ENCODE measurements at regions not wholly inside any gene's neighbourhood (a gene's known extent, or its start where the extent isn't known, plus 50 kb on each side); places are given as distances from the start of the nearest gene placed in this dataset.

DNA sequence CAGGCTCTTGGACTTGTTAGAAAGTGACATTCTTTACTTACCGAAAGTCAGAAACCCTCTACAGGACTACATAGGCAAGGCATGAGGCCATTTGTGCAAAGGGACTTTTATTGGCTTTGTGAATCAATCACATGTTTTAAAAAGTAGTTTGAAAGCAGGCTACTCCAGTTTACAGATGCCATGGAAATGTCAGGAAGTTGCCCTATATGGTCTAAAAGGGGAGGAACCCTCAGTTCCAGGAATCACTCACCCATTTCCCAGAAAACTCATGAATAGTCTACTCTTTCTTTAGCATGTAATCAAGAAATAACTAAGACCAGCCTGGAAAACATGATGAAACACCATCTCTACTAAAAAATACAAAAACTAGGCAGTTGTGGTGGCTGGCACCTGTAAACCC, 51.0 kb upstream of the MKRN3 start:
- WGBS (ENCODE audit: insufficient coverage, low coverage, low lambda C conversion rate, missing lambda C conversion rate) = 46% methylated on average over 1 of the region's 1 CpG
- no peaks in the 10 kb centered on the region for H3K36me3 ChIP-seq
- intact Hi-C loops (cut with DNase I) = no loop called here
- H3K4me3 ChIP-seq = no peak overlapping the region
- H3K9me3 ChIP-seq = no peaks in the 10 kb centered on the region
- no peaks in the 10 kb centered on the region for H3K4me1 ChIP-seq
- no peak overlapping the region for H3K27ac ChIP-seq
- TF ChIP-seq, protein P1, sequence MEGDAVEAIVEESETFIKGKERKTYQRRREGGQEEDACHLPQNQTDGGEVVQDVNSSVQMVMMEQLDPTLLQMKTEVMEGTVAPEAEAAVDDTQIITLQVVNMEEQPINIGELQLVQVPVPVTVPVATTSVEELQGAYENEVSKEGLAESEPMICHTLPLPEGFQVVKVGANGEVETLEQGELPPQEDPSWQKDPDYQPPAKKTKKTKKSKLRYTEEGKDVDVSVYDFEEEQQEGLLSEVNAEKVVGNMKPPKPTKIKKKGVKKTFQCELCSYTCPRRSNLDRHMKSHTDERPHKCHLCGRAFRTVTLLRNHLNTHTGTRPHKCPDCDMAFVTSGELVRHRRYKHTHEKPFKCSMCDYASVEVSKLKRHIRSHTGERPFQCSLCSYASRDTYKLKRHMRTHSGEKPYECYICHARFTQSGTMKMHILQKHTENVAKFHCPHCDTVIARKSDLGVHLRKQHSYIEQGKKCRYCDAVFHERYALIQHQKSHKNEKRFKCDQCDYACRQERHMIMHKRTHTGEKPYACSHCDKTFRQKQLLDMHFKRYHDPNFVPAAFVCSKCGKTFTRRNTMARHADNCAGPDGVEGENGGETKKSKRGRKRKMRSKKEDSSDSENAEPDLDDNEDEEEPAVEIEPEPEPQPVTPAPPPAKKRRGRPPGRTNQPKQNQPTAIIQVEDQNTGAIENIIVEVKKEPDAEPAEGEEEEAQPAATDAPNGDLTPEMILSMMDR (IDR thresholded peaks at IDR 0.05) = no peak
- TF ChIP-seq POLR2A (IDR thresholded peaks at IDR 0.05) = no peak
- no peak for DNase-seq
- no peak for ATAC-seq
- H3K27me3 ChIP-seq = no peaks in the 10 kb centered on the region

DNA sequence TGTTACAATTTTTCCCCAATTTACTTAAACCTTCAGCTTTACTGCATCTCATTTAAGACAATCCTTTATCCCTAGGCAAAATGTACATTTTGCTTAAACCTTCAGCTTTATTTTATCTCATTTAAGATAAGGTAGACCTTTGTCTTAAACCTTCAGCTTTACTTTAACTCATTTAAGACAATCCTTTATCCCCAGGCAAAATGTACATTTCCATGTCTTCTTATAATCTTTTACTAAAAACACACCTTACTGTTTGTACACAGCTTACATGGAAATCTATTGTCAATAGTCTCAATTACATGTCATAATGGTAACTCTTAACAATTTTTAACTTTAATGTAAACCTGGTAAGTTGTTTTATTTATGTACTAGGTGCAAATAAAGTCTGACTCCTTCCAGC, 58.7 kb upstream of the MKRN3 start:
- no peaks in the 10 kb centered on the region for H3K36me3 ChIP-seq
- H3K27ac ChIP-seq = no peak overlapping the region
- H3K9me3 ChIP-seq = no peaks in the 10 kb centered on the region
- DNase-seq = no peak
- no peaks in the 10 kb centered on the region for H3K4me1 ChIP-seq
- no peaks in the 10 kb centered on the region for H3K27me3 ChIP-seq
- H3K4me3 ChIP-seq = no peak overlapping the region
- TF ChIP-seq POLR2A (IDR thresholded peaks at IDR 0.05) = no peak
- TF ChIP-seq, protein P1 (IDR thresholded peaks at IDR 0.05) = no peak
- no peak for ATAC-seq
- intact Hi-C loops (cut with DNase I) = no loop called here

DNA sequence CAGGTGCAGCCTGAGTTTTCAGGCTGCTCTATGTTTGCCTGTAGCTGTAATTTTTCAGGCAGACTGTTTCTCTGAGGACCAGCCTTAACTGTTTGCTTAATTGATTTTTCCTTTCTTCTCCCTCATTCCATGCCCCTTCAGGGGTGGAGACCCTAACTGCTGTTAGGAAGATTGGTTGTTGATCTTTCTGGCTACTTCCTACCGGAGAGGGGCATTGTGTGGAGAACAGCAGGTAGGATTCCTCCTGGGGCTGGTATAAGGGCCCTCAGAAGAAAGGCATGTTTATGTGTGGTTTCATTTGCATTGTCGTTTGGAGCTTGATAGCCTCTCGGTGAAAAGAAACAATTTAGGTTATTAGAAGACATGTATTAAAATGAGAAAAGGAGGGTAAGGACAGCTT, 56.9 kb upstream of the GOLGA6L2 start:
- 40% methylated on average over 3 of the region's 3 CpGs for WGBS (ENCODE audit: insufficient coverage, low coverage, low lambda C conversion rate, missing lambda C conversion rate)
- intact Hi-C loops (cut with DNase I) = no loop called here
- H3K27me3 ChIP-seq = no peaks in the 10 kb centered on the region
- no peak overlapping the region for H3K27ac ChIP-seq
- no peaks in the 10 kb centered on the region for H3K36me3 ChIP-seq
- H3K4me3 ChIP-seq = no peak overlapping the region
- ATAC-seq = no peak
- DNase-seq = no peak
- TF ChIP-seq, protein P1 (IDR thresholded peaks at IDR 0.05) = no peak
- TF ChIP-seq POLR2A (IDR thresholded peaks at IDR 0.05) = no peak
- H3K9me3 ChIP-seq = no peaks in the 10 kb centered on the region
- H3K4me1 ChIP-seq = no peaks in the 10 kb centered on the region

DNA sequence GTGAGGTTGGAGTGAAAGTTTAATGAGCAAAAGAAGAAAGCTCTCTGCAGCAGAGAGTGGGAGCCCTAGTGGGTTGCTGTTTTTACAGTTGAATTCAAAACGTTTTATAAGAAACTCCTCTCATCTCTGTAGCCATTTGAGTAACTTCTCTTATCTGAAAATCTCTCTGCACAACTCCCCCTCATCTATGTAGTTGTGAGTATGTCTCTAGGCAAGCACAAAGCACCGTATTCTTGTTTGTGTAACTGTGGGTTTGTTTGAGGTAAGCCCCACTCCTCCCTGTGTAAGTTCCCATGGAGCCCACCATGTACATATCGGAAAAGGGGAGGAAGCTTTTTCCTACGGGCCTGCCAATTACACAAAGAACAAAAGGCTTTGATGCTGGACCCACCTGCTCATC, 56.5 kb upstream of the GOLGA6L2 start:
- H3K36me3 ChIP-seq = no peaks in the 10 kb centered on the region
- intact Hi-C loops (cut with DNase I) = no loop called here
- DNase-seq (no peak), ATAC-seq (no peak)
- TF ChIP-seq, protein P1 (IDR thresholded peaks at IDR 0.05) = no peak
- TF ChIP-seq POLR2A (IDR thresholded peaks at IDR 0.05) = no peak
- H3K4me3 ChIP-seq = no peak overlapping the region
- no peaks in the 10 kb centered on the region for H3K4me1 ChIP-seq
- H3K9me3 ChIP-seq = no peaks in the 10 kb centered on the region
- 35% methylated on average over 4 of the region's 4 CpGs for WGBS (ENCODE audit: insufficient coverage, low coverage, low lambda C conversion rate, missing lambda C conversion rate)
- H3K27ac ChIP-seq = no peak overlapping the region
- H3K27me3 ChIP-seq = no peaks in the 10 kb centered on the region

DNA sequence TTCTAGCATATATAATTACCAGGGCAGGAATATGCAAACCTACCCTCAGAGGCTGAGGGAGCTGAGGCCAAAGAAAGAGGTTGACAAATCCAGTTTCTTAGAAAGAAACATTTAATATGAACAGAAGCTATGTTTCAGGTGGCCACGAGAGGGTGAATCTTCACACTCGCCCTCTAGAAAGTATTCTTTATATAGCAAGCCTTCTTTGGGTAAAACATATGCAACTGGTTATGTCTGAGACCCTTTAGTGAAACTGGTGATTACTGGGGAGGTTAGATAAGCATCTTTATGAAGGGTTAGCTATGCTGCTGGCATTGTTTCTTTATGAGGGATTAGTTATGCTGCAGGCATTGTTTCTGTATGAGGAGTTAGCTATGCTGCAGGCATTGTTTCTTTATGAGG, 50.7 kb upstream of the GOLGA6L2 start:
- TF ChIP-seq POLR2A (IDR thresholded peaks at IDR 0.05) = no peak
- TF ChIP-seq, protein P1 (IDR thresholded peaks at IDR 0.05) = peak; percentile 4 to 40 (median 26)

More for the DNA sequence above, 50.7 kb upstream of the GOLGA6L2 start:
- H3K27ac ChIP-seq = no peak overlapping the region
- DNase-seq (no peak), ATAC-seq (peak in 2 of 4 donors; percentile 46 to 49)
- no peak overlapping the region for H3K4me3 ChIP-seq
- no peaks in the 10 kb centered on the region for H3K27me3 ChIP-seq
- H3K9me3 ChIP-seq = no peaks in the 10 kb centered on the region
- H3K36me3 ChIP-seq = no peaks in the 10 kb centered on the region
- no peaks in the 10 kb centered on the region for H3K4me1 ChIP-seq
- WGBS (ENCODE audit: insufficient coverage, low coverage, low lambda C conversion rate, missing lambda C conversion rate) = 0% methylated on average over 2 of the region's 2 CpGs
- intact Hi-C loops (cut with DNase I) = no loop called here

Measured in right lobe of liver (tissue), 6 donors.